ENCODE measurements at regions not wholly inside any gene's neighbourhood (a gene's known extent, or its start where the extent isn't known, plus 50 kb on each side); places are given as distances from the start of the nearest gene placed in this dataset.

GRCh38 chr22:48546653-48547424 is 1280.8 kb downstream of the BRD1 start:
- DNase-seq = no peak

GRCh38 chr22:48545987-48546386 is 1281.7 kb downstream of the BRD1 start:
- DNase-seq = no peak

- no peak for DNase-seq
Measured at GRCh38 chr22:48541401-48542098, 1286.1 kb downstream of the BRD1 start.

DNA sequence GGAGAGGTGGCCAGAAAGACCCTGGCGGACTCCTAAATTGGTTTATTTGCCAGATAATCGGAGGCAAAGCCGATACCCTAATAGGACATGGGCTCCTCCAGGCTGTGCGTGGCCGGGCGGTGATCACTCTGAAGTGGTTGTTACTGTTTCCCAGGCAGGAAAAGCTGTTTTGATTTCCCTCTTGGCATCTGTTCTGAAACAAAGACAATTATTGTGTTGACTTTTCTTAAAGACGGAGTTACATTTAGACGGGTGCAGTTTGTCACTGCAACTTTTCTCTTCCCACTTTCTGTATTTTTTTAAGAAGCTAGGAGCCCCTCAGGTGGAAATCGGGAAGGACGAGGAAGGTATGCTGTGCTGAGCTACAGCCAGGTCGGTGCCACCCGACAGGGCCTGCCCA is 1288.4 kb downstream of the BRD1 start:
- no peak for DNase-seq

DNA sequence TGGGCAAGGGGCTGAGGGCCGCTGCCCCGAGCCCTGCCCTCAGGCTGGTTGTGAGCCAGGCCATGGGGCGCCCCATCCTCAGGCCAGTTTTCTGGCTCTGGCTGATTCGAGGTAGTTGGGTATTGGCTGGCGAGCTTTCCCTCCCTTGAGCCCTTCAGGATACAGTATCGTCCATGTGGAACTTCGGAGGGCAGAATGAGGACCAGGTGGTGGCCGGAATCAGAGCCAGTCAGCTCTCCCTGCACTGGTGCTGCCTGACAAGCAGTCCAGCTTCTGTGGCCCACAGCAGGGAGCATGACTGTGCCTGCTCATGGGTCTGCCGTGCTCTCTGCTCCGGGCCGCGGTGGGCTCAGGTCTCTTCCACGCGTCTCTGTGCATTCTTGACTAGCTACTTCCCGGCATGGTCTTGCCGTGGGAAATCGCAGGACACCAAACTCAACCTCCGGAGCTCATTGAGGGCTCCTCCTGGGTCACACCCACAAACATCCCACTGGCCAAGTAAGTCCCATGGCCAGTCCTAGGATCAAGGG is 1289.3 kb downstream of the BRD1 start:
- DNase-seq = no peak

DNA sequence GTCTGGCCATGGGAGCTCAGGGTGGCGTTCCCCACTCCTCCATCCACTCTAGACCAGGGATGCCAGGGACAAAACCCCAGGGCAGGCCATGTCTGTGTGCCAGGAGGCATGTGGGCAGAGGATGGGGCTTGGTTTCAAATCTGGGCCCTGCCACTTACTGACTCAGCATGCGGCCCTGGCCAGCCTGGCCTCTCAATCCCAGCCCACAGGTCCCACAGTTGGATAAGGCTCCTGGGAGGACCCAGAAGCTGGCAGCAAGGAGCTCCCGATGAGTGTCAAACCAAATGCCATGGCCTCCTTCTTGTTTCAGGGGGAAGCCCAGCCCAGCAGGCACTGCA is 1290.4 kb downstream of the BRD1 start:
- DNase-seq = no peak

DNA sequence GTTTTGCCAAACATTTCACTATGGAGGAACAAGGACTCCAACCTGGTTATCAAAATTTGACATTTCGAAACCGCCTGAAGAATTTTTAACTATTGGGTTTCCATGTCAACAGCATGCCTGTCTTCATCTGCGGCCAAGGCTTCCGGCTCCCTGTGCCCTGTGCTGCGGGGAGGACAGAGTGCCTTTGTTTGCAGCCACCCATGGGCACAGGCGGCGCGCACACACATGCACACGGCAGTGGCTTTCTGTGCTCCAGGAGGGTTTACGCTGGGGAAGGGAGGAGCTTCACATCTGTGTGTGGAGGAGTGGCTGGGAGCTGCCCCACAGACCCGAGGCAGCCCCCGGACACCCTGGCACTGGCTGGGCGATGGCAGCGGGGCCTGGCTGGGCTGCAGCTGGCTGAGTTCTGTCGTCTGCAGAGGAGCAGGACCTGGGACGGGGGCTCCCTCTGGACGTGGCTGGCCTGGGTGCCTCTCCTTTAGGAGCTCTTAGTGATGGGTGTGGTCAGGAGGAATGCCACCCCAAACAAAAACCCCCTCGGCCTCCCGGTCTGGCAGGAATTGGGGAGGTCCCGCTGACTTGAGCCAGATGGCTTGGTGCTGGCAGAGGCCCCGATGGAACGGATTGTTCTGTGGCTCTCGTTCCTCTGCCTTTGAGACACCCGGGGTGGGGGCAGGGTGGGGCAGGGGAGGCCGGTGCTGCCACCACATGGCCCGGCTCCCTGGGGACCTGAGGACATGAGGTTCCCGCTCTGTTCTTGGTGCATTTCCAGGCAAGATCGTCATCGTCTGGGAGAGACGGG is 1290.9 kb downstream of the BRD1 start:
- no peak for DNase-seq

- DNase-seq = no peak
Measured at GRCh38 chr22:48535868-48536540, 1291.7 kb downstream of the BRD1 start.

DNA sequence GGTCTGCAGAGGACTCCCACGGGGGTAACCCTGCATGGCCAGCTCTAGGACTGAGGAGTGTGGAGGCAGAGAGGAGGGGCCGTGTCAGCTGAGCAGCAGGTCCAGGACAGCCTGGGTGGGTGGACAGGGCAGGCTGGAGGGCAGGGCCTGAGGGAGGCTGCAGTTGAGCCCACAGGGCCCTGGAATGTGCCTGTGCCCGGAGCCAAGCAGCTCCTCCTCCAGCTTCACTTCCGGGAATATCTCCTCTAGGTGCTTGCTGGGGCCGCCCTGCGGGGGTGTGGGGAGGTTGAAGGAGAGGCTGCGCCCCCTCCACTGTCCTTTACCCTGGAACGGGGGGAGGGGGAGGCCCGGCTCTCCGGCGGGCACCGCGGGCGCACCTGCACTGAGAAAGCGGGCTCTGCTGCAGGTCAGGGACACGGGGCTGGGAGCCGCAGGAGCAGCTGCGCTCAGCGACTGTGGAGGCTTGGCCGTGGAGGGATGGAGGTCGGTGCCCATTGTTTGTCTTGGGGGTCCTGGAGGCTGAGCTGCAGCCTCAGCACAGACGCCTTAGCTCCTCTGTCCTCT is 1293.2 kb downstream of the BRD1 start:
- DNase-seq = no peak

GRCh38 chr22:48532986-48533385 is 1294.7 kb downstream of the BRD1 start:
- no peak for DNase-seq

GRCh38 chr22:48531761-48532435 is 1295.8 kb downstream of the BRD1 start:
- DNase-seq = no peak

- no peak for DNase-seq
Measured at GRCh38 chr22:48531108-48531507, 1296.6 kb downstream of the BRD1 start.

GRCh38 chr22:48530666-48531065 is 1297.0 kb downstream of the BRD1 start:
- no peak for DNase-seq

GRCh38 chr22:48528221-48528915 is 1299.3 kb downstream of the BRD1 start:
- DNase-seq = no peak

- no peak for DNase-seq
Measured at GRCh38 chr22:48523761-48524160, 1303.9 kb downstream of the BRD1 start.

DNA sequence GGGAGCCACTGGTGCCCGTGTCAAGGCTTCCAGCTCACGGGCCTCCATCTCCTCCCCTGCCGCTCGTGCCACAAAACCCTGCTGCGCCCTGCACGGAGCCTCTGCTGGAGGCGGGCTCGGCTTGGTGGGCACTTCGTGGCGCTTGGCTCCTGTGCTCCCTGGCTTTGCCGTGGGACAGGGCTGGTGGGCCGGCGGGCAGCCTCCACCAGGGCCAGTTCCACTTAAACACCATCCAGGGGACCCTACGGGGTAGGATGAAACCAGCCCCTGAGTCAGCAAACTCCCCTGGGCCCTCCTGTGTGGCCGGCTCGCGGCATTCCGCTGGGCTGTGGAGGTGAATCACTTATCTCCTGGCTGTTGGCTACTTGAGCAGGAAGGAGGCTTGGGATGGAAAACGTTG is 1304.6 kb downstream of the BRD1 start:
- DNase-seq = no peak

DNA sequence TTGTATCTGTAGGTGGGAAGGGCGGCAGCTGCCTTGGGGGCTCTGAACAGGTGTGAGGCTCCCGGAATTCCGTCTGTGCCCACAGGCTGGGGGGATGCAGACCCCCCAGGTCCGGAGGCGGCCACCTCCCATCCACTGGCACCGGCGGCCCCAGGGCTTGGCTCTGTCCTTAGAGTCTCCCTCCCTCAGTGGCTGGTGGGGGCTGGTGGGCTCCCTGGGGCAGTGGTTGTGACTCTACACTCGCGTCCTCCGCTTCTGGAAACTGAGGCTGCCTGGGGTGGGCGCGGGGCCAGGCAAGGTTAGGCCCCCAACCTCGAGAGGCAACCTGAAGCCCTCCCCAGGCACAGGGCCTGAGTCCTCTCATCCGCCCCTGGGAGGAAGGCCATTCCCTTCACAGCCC is 1305.4 kb downstream of the BRD1 start:
- DNase-seq = no peak

DNA sequence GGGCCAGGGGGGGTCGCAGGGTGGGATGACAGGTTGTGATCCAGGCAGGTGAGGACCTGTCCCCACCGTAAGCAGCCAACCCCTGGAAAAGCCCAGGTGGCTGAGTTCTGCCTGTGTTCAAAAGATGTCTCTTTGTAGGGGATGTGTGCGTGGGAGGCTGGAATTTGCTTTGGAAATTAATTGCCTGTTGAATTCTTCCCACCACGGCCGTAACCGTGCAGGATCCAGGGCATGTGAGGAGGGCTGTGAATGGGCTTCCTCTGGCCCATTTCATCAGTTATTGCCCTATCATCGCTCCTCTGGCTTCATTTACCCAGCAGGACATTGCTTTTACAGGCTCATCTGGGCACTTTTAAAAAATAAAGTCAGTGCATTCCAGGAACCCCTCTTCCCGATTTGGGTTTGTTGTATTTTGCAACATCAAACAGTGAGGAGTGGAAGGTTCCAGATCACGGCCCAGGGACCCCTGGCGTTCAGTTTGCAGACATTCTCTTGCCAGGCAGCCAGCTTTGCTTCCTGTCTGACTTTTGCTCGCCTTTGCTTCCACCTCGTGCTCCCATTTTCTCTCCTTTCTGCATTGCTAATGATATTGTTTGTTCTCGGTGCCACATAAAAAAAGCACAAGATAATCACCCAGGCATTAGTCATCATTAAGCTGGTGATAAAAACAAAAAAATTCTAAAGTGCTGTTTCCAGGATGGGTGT is 1306.6 kb downstream of the BRD1 start:
- DNase-seq = no peak

GRCh38 chr22:48520207-48520606 is 1307.5 kb downstream of the BRD1 start:
- no peak for DNase-seq
